ENCODE measurements at regions not wholly inside any gene's neighbourhood (a gene's known extent, or its start where the extent isn't known, plus 50 kb on each side); places are given as distances from the start of the nearest gene placed in this dataset.

- Histone ChIP-seq H3K4me3 (no peak overlapping the region), H3K36me3 (no peaks in the 10 kb centered on the region), H3K27me3 (no peaks in the 10 kb centered on the region), H3K27ac (no peak overlapping the region), H3K4me1 (no peaks in the 10 kb centered on the region), H3K9me3 (peaks cover 0 to 4% (median under 1%) of the 10 kb centered on the region in 4 donors)
- TF ChIP-seq, protein P1, sequence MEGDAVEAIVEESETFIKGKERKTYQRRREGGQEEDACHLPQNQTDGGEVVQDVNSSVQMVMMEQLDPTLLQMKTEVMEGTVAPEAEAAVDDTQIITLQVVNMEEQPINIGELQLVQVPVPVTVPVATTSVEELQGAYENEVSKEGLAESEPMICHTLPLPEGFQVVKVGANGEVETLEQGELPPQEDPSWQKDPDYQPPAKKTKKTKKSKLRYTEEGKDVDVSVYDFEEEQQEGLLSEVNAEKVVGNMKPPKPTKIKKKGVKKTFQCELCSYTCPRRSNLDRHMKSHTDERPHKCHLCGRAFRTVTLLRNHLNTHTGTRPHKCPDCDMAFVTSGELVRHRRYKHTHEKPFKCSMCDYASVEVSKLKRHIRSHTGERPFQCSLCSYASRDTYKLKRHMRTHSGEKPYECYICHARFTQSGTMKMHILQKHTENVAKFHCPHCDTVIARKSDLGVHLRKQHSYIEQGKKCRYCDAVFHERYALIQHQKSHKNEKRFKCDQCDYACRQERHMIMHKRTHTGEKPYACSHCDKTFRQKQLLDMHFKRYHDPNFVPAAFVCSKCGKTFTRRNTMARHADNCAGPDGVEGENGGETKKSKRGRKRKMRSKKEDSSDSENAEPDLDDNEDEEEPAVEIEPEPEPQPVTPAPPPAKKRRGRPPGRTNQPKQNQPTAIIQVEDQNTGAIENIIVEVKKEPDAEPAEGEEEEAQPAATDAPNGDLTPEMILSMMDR (IDR thresholded peaks at IDR 0.05), result no peak
- TF ChIP-seq POLR2AphosphoS5 (IDR thresholded peaks at IDR 0.05) (no peak), POLR2A (IDR thresholded peaks at IDR 0.05) (no peak), EP300 (IDR thresholded peaks at IDR 0.05) (no peak)
- no peak for DNase-seq
- intact Hi-C loops (cut with DNase I; ENCODE audit: low total_unique reads), result no loop called here
Measured at GRCh38 chr7:16015981-16016380, 329.5 kb upstream of the MEOX2 start.

DNA sequence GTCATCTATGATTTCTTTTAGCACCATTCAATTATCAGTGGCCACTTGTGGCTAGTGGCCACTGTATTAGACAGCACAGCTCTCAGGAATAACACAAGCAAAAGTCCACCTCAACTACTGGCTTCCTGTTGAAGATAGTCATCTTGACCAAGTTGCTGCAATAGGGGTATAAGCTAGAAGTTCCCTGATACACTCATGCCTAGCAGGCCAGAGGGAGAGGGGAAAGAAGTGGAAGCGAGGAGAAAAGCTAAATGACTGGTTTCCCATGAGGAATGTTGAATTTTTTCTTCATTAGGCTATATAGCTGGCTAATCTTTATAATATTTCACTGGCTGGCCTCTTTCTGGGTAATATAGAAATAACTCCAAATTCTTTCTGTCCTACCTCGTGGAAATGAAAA is 327.5 kb upstream of the MEOX2 start:
- no peaks in the 10 kb centered on the region for H3K27me3 ChIP-seq
- WGBS, 5 donors, result 64 to 81% (median 71%) methylated on average over 2 of the region's 2 CpGs
- DNase-seq, result no peak
- H3K9me3 ChIP-seq, result peaks cover 0 to 5% (median 0%) of the 10 kb centered on the region in 4 donors
- TF ChIP-seq POLR2AphosphoS5 (IDR thresholded peaks at IDR 0.05) (no peak), POLR2A (IDR thresholded peaks at IDR 0.05) (no peak)
- TF ChIP-seq, protein P1 (IDR thresholded peaks at IDR 0.05), result no peak
- H3K27ac ChIP-seq, result no peak overlapping the region
- H3K4me3 ChIP-seq, result no peak overlapping the region
- no peaks in the 10 kb centered on the region for H3K4me1 ChIP-seq
- H3K36me3 ChIP-seq, result no peaks in the 10 kb centered on the region
- intact Hi-C loops (cut with DNase I; ENCODE audit: low total_unique reads), result no loop called here

DNA sequence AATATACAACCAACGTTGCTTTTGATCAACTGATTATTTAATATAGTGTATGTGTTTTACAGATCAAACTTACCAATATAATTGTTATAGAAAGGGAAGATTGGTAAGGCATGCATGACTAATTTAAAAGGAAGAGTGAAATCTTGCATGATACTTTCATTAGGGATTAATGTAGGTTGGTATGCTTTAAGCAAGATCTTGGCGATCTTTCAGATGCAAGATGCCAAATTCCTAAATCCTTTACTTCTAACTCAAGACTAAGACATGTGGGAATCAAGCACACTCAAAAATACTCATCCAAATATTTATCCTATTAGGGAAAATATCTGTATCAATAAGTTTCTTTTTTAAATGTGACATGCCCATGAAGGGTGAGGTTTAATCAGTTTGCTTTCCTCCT is 321.4 kb upstream of the MEOX2 start:
- WGBS, 5 donors, result 79 to 83% (median 79%) methylated on average over 2 of the region's 2 CpGs
- no peak for DNase-seq
- no peaks in the 10 kb centered on the region for H3K27me3 ChIP-seq
- no peaks in the 10 kb centered on the region for H3K36me3 ChIP-seq
- peaks cover 0 to 5% (median 0%) of the 10 kb centered on the region in 4 donors for H3K9me3 ChIP-seq
- TF ChIP-seq POLR2A (IDR thresholded peaks at IDR 0.05) (no peak), EP300 (IDR thresholded peaks at IDR 0.05) (no peak), POLR2AphosphoS5 (IDR thresholded peaks at IDR 0.05) (no peak)
- TF ChIP-seq, protein P1 (IDR thresholded peaks at IDR 0.05), result no peak
- intact Hi-C loops (cut with DNase I; ENCODE audit: low total_unique reads), result no loop called here
- no peak overlapping the region for H3K27ac ChIP-seq
- H3K4me3 ChIP-seq, result no peak overlapping the region
- no peaks in the 10 kb centered on the region for H3K4me1 ChIP-seq

- Histone ChIP-seq H3K4me3 (no peak overlapping the region), H3K27ac (no peak overlapping the region), H3K9me3 (no peaks in the 10 kb centered on the region), H3K4me1 (no peaks in the 10 kb centered on the region), H3K36me3 (no peaks in the 10 kb centered on the region), H3K27me3 (no peaks in the 10 kb centered on the region)
- DNase-seq, result no peak
- 86 to 94% (median 89%) methylated on average over 1 of the region's 1 CpG for WGBS, 5 donors
- intact Hi-C loops (cut with DNase I; ENCODE audit: low total_unique reads), result no loop called here
- TF ChIP-seq, protein P1 (IDR thresholded peaks at IDR 0.05), result no peak
- no peak for TF ChIP-seq POLR2A (IDR thresholded peaks at IDR 0.05)
- no peak for TF ChIP-seq EP300 (IDR thresholded peaks at IDR 0.05)
- no peak for TF ChIP-seq POLR2AphosphoS5 (IDR thresholded peaks at IDR 0.05)
Measured at GRCh38 chr7:16004702-16005101, 318.2 kb upstream of the MEOX2 start.
